Sigmoid colon (tissue), 4 donors: ENCODE measurements at regions not wholly inside any gene's neighbourhood (a gene's known extent, or its start where the extent isn't known, plus 50 kb on each side); places are given as distances from the start of the nearest gene placed in this dataset.

ENCODE experiments used
- POLR2A ChIP-seq, 2 donors: fragments of 450-650 bp; IDR thresholded peaks; one replicate each; pipeline ENCODE4 v1.6.1; 2016; ENCODE audit warnings: antibody characterized with exemption in 2 of 2, mild to moderate bottlenecking in 2 of 2, moderate library complexity in 2 of 2
- POLR2AphosphoS5 ChIP-seq, 4 donors: sonication (generic); formaldehyde crosslinking; IDR thresholded peaks; one replicate each; pipeline ENCODE4 v1.6.1; 2017; ENCODE audit warnings: antibody characterized with exemption in 4 of 4
- TF ChIP-seq, protein P1 (sequence below), 4 experiments: fragments of 450-650 bp in 3 of 4; fragments of 200-600 bp in 1 of 4; IDR thresholded peaks; one replicate each; pipeline ENCODE4 v1.5.1; 2016 to 2019; ENCODE audit warnings: antibody characterized with exemption in 4 of 4, mild to moderate bottlenecking in 3 of 4, moderate library complexity in 2 of 4

DNA sequence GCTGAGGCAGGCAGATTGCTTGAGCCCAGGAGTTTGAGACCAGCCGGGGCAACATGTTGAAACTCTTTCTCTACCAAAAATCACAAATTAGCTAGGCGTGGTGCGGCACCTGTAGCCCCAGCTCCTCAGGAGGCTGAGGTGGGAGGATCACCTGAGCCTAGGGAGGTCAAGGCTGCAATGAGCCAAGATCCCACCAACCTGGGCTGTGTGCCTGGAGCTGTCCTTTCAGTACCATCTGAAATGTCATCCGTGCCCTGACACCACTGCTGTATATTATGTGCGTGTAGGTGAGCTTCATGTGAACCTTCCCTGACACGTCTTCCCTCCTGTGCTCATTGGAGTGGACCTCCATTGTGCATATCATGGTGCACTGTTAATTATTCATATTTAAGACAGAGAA, 84.8 kb upstream of the HNRNPA3 start:
- TF ChIP-seq, protein P1, sequence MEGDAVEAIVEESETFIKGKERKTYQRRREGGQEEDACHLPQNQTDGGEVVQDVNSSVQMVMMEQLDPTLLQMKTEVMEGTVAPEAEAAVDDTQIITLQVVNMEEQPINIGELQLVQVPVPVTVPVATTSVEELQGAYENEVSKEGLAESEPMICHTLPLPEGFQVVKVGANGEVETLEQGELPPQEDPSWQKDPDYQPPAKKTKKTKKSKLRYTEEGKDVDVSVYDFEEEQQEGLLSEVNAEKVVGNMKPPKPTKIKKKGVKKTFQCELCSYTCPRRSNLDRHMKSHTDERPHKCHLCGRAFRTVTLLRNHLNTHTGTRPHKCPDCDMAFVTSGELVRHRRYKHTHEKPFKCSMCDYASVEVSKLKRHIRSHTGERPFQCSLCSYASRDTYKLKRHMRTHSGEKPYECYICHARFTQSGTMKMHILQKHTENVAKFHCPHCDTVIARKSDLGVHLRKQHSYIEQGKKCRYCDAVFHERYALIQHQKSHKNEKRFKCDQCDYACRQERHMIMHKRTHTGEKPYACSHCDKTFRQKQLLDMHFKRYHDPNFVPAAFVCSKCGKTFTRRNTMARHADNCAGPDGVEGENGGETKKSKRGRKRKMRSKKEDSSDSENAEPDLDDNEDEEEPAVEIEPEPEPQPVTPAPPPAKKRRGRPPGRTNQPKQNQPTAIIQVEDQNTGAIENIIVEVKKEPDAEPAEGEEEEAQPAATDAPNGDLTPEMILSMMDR (IDR thresholded peaks at IDR 0.05) = no peak
- no peak for TF ChIP-seq POLR2A (IDR thresholded peaks at IDR 0.05)
- TF ChIP-seq POLR2AphosphoS5 (IDR thresholded peaks at IDR 0.05) = no peak
